Naive B cell (primary cell): ENCODE measurements at regions not wholly inside any gene's neighbourhood (a gene's known extent, or its start where the extent isn't known, plus 50 kb on each side); places are given as distances from the start of the nearest gene placed in this dataset.
A peak's percentile ranks its signal among the peaks of the same experiment; 100 is the strongest.

Source experiments
- ATAC-seq, 2 donors: fragments of 150-1000 bp; cut with Tn5 transposase; 2 replicates each; pipeline ENCODE4 v1.10.0; 2021; ENCODE audit warnings: low read depth in 2 of 2, mild to moderate bottlenecking in 2 of 2, moderate library complexity in 2 of 2
- DNase-seq: peaks from one replicate; pipeline ENCODE4 v3.0.0; 2022
- H3K27ac Mint-ChIP-seq, 6 donors: one replicate each; pipeline ENCODE4 v1.8.0; 2020 to 2022; ENCODE audit warnings: mild to moderate bottlenecking in 6 of 6, mixed read lengths in 6 of 6, moderate library complexity in 5 of 6, inconsistent platforms in 2 of 6
- H3K27me3 Mint-ChIP-seq, 3 donors: one replicate each; pipeline ENCODE4 v1.8.0; 2021 to 2022; ENCODE audit warnings: mixed read lengths in 3 of 3, mild to moderate bottlenecking in 1 of 3
- H3K36me3 Mint-ChIP-seq, 2 donors: one replicate each; pipeline ENCODE4 v1.8.0; 2020 to 2022; ENCODE audit warnings: mixed read lengths in 2 of 2, inconsistent platforms in 1 of 2, mild to moderate bottlenecking in 1 of 2
- H3K4me1 Mint-ChIP-seq, 3 donors: one replicate each; pipeline ENCODE4 v1.8.0; 2020 to 2022; ENCODE audit warnings: mixed read lengths in 3 of 3, inconsistent platforms in 1 of 3, mild to moderate bottlenecking in 1 of 3, moderate library complexity in 1 of 3
- H3K4me3 Mint-ChIP-seq, 8 donors: one replicate each; pipeline ENCODE4 v1.8.0; 2020 to 2022; ENCODE audit warnings: mild to moderate bottlenecking in 8 of 8, mixed read lengths in 8 of 8, moderate library complexity in 8 of 8, inconsistent platforms in 2 of 8
- H3K9me3 Mint-ChIP-seq, 7 donors: one replicate each; pipeline ENCODE4 v1.8.0; 2020 to 2022; ENCODE audit warnings: mixed read lengths in 7 of 7, mild to moderate bottlenecking in 5 of 7, inconsistent platforms in 2 of 7, moderate library complexity in 1 of 7

DNA sequence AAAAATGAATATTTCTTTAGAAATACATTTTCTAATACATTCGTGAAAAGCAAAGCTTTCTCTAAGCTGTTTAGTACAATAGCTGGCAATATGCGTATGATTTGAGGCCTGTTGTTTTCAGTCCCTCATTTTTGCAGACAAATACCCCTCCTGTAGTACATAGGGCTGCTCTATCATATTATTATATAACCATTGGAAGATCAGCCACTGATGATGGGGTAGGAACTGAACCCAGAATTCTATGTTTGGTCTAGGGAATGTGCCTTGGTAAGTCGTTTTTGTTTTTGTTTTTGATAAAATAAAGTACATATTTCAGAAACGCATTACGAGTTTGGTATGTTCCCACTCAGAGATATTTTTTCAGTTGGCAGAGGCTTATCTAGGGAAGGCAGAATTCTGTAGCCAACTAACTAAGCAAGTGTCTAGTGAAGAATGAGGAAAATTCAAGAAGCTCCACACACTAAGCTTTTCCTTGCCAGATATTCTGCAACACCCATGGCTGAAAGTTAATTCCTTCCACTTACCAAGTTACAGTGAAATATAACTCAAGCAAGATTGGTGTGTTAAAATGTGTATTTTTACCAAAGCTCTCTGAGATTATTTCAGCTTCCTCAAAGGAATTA, 656.9 kb upstream of the MIR17HG start:
- no peak overlapping the region for H3K4me3 Mint-ChIP-seq
- peaks cover 0 to 3% (median 0%) of the 10 kb centered on the region in 7 donors for H3K9me3 Mint-ChIP-seq
- no peak for ATAC-seq
- no peaks in the 10 kb centered on the region for H3K27me3 Mint-ChIP-seq
- H3K27ac Mint-ChIP-seq, result no peak overlapping the region
- H3K36me3 Mint-ChIP-seq, result no peaks in the 10 kb centered on the region
- no peaks in the 10 kb centered on the region for H3K4me1 Mint-ChIP-seq
- no peak for DNase-seq

DNA sequence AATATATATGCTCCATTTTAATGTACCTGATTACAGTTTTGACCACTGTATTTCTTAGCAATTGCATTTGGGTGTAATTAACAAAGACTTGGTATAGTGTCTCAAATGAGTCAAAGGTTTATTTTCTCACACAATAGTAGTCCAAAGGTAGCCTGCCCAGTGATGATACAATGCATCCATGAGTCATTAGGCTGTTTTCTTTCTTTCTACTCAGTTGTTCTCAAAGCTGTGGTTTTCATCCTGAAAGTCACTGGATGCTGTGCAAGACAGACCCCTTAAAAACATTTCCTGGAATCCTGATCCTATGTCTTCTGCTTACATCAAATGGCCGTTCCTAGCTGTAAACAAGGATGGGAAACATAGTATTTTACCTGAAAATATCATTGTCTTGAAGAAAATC, 651.2 kb upstream of the MIR17HG start:
- Mint-ChIP-seq H3K27ac (no peak overlapping the region), H3K9me3 (peaks cover 0 to 2% (median 0%) of the 10 kb centered on the region in 7 donors), H3K4me3 (no peak overlapping the region), H3K27me3 (no peaks in the 10 kb centered on the region), H3K4me1 (no peaks in the 10 kb centered on the region), H3K36me3 (no peaks in the 10 kb centered on the region)
- no peak for ATAC-seq
- no peak for DNase-seq

DNA sequence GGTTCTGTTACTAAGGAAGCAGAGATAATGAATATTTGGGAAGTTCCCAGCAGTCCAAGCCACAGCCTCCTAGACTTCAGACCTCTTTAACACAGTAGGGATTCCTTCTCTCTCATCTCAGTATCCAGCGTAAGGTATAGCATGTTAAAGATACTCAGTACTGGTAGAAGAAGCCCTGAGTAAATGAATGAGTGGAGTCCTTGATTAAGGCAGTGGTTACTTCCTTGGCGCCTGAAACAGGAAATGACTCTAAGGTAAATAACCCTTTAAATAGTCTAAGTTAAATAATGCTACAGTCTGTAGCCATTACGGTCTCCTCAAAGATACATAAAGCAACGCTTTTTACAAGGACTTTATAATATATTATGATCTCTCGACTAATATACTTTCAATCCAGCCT, 650.8 kb upstream of the MIR17HG start:
- H3K9me3 Mint-ChIP-seq, result peaks cover 0 to 2% (median 0%) of the 10 kb centered on the region in 7 donors
- no peaks in the 10 kb centered on the region for H3K36me3 Mint-ChIP-seq
- no peaks in the 10 kb centered on the region for H3K4me1 Mint-ChIP-seq
- DNase-seq, result no peak
- no peak for ATAC-seq
- no peaks in the 10 kb centered on the region for H3K27me3 Mint-ChIP-seq
- no peak overlapping the region for H3K27ac Mint-ChIP-seq
- no peak overlapping the region for H3K4me3 Mint-ChIP-seq

DNA sequence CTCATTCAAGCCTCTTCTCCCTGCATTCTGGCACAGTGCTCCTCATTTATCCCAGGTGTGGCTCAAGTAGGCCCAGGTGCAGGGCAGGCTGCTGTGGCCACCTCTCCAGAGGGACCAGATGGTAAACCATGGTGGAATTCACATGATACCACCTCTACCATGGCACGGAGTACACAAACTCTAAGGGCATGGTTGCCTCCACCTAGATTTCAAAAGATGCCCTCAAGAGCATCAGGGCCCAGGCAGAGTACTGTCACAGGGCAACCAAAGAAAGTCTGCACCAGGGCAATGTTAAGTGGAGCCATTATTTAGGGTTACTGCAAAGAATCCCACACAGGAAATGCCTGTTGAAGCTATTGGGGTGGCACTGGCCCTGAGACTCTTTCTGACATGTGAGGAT, 647.1 kb upstream of the MIR17HG start:
- H3K9me3 Mint-ChIP-seq, result peaks cover 0 to 8% (median 4%) of the 10 kb centered on the region in 7 donors
- no peaks in the 10 kb centered on the region for H3K4me1 Mint-ChIP-seq
- DNase-seq, result no peak
- no peaks in the 10 kb centered on the region for H3K36me3 Mint-ChIP-seq
- H3K27ac Mint-ChIP-seq, result no peak overlapping the region
- H3K4me3 Mint-ChIP-seq, result no peak overlapping the region
- no peaks in the 10 kb centered on the region for H3K27me3 Mint-ChIP-seq
- no peak for ATAC-seq

DNA sequence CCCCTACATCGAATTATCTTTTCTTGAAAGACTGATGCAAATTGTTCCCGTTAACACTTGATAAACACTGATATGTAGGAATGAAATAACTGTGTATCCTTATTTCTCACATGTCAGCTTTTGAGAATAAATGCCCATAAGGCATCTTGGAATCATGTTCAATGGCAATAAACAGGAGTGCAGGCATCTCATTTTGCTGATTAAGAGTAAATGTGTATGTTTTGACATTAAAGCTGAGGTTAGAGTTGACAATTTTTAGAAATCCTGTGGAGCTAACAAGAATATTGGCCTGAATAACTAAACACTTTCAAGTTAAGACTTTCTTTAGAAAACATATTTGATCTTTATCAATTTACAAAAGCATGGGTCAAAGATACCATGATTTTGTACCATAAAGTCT, 646.2 kb upstream of the MIR17HG start:
- no peak overlapping the region for H3K27ac Mint-ChIP-seq
- H3K4me3 Mint-ChIP-seq, result no peak overlapping the region
- H3K9me3 Mint-ChIP-seq, result peaks cover 0 to 8% (median 5%) of the 10 kb centered on the region in 7 donors
- no peaks in the 10 kb centered on the region for H3K27me3 Mint-ChIP-seq
- DNase-seq, result no peak
- no peaks in the 10 kb centered on the region for H3K36me3 Mint-ChIP-seq
- H3K4me1 Mint-ChIP-seq, result no peaks in the 10 kb centered on the region
- ATAC-seq, result no peak

DNA sequence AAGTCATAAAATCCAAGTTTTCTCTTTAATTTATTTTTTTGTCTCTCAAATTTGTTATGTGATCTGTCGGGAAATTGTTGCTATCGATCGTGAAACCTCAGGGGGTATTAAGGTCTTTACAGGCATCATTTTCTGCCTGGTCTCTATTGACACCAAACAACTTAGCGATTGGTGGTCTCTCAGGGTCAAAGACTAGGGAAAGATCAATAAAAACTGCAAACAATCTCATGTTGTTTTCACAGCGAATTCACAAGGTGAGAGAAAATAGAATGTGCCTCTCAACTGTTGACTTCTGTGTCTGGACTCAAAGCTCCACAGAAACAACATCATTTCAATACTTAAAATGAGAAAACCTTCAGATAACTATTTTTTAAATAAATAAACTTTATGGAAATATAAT, 645.4 kb upstream of the MIR17HG start:
- no peak for ATAC-seq
- no peak overlapping the region for H3K4me3 Mint-ChIP-seq
- no peak overlapping the region for H3K27ac Mint-ChIP-seq
- no peak for DNase-seq
- H3K4me1 Mint-ChIP-seq, result no peaks in the 10 kb centered on the region
- H3K36me3 Mint-ChIP-seq, result no peaks in the 10 kb centered on the region
- peaks cover 0 to 8% (median 5%) of the 10 kb centered on the region in 7 donors for H3K9me3 Mint-ChIP-seq
- H3K27me3 Mint-ChIP-seq, result no peaks in the 10 kb centered on the region

DNA sequence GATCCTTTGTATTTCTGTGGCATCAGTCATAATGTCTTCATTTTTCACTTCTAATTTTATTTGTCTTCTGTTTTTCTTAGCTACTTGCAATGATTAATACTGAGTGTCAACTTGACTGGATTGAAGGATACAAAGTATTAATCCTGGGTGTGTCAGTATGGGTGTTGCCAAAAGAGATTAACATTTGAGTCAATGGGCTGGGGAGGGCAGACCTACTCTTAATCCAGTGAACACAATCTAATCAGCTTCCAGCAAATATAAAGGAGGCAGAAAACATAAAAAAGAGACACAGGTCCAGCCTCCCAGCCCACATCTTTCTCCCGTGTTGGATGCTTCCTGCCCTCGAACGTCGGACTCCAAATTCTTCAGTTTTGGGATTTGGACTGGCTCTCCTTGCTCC, 640.9 kb upstream of the MIR17HG start:
- Mint-ChIP-seq H3K4me1 (no peaks in the 10 kb centered on the region), H3K4me3 (no peak overlapping the region), H3K9me3 (peaks cover 0 to 13% (median 5%) of the 10 kb centered on the region in 7 donors), H3K27me3 (no peaks in the 10 kb centered on the region), H3K27ac (no peak overlapping the region), H3K36me3 (no peaks in the 10 kb centered on the region)
- ATAC-seq (no peak), DNase-seq (no peak)

DNA sequence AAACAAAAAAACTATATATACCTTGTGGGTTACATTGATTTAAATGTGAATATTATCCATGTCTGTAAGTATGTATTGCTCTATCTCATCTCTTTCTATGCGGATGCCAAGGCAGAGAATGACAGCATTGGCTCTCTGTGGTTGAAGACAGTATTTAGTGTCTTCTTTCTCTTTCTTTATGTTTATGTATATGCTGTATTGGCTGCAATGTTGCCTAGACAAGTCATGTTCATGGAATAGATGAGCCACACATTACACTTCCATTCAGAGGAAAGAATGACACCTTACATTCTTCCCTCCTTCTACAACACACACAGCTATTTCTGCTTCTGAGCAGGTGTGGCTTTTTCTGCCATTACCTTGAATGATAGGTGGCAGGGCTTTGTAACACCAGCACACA, 639.4 kb upstream of the MIR17HG start:
- no peak for DNase-seq
- Mint-ChIP-seq H3K4me1 (no peaks in the 10 kb centered on the region), H3K9me3 (peaks cover 0 to 8% (median 4%) of the 10 kb centered on the region in 7 donors), H3K36me3 (no peaks in the 10 kb centered on the region), H3K27me3 (no peaks in the 10 kb centered on the region), H3K27ac (no peak overlapping the region), H3K4me3 (no peak overlapping the region)
- ATAC-seq, result no peak

DNA sequence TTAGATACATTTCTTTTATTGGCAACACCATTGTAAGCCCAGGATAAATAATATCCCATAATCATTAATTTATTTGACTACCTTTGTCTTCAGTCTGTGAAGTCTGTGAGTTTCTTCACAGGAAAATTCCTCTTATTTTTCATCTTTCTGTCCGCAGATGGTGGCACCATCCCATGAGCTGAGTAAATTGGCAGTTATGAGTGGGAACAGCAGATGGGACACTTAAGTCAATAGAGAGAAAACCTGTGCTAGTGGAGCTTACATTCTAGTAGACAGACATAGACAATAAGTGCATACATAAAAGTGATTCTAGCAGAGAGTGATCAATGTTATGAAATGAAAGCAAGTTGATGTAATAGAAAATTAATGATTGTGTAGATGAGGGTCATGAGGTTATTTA, 638.2 kb upstream of the MIR17HG start:
- no peak overlapping the region for H3K4me3 Mint-ChIP-seq
- no peak for ATAC-seq
- H3K27me3 Mint-ChIP-seq, result no peaks in the 10 kb centered on the region
- no peak overlapping the region for H3K27ac Mint-ChIP-seq
- H3K36me3 Mint-ChIP-seq, result no peaks in the 10 kb centered on the region
- no peaks in the 10 kb centered on the region for H3K4me1 Mint-ChIP-seq
- peaks cover 0 to 13% (median 4%) of the 10 kb centered on the region in 7 donors for H3K9me3 Mint-ChIP-seq
- no peak for DNase-seq

DNA sequence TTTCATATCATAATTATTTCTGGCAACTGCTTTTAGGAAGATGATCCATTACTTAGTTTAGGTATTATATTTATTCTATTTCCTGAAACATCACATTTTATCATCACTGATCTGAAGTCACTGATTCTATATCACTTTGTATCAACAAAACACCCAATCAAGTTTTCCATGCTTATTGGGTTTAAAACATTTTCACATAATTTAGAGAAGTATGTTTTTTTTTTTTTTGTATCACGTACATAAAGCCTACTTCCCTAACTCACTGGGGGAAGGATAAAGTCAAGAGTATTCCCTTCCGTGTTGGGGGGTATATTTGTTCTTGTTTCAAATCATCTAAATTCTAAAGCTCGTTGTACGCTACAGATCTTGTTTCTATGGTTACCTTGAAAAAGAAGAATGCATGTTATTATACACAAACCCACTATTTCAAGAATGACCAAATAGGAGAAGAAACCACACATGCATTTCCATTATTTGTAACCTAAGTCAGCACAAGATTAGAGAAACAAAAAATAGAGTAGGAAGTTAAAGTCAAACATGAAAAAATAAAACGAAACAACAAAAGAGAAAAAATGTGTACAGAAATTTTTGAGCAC, 637.2 kb upstream of the MIR17HG start:
- no peaks in the 10 kb centered on the region for H3K36me3 Mint-ChIP-seq
- H3K9me3 Mint-ChIP-seq, result peaks cover 0 to 13% (median 2%) of the 10 kb centered on the region in 7 donors
- H3K27ac Mint-ChIP-seq, result no peak overlapping the region

DNA sequence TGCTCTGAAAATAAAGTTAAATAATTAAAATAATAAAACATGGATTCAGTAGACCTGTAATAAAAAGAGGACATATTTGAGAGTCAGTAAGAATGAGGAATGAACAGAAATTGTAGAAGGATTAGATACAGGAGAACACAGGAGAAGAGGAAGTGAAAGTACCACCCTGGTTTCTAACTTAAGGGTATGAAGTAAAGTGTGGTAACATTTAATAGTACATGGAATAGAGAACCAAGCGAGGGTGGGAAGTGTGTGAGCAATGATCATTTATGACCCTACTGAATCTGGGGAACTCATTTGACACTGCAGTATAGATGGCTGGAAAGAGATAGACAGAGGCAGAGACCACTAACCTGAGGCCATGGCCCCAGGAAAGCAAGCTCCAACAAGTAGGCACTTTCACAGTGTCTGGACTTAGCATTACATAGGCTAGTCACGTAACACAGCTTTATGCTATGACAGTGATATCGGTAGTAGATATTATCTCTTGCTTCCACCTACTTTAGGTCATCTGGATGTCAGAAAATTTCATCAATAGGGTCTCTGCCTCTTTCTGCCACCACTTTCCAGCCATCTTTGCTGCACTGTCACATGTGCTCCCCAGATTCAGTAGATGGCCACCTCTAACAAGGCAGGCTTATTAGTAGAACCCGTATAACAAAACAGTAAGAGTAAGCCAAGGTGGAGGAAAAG, 633.9 kb upstream of the MIR17HG start:
- H3K4me1 Mint-ChIP-seq, result no peaks in the 10 kb centered on the region
- peak in 1 of 2 donors; percentile 20 for ATAC-seq
- no peaks in the 10 kb centered on the region for H3K27me3 Mint-ChIP-seq
- H3K4me3 Mint-ChIP-seq, result no peak overlapping the region
- no peak for DNase-seq
- H3K36me3 Mint-ChIP-seq, result no peaks in the 10 kb centered on the region
- peaks cover 0 to 9% (median 0%) of the 10 kb centered on the region in 7 donors for H3K9me3 Mint-ChIP-seq
- no peak overlapping the region for H3K27ac Mint-ChIP-seq

More for the DNA sequence above, 637.2 kb upstream of the MIR17HG start:
- no peaks in the 10 kb centered on the region for H3K27me3 Mint-ChIP-seq
- DNase-seq, result no peak
- no peak overlapping the region for H3K4me3 Mint-ChIP-seq
- H3K4me1 Mint-ChIP-seq, result no peaks in the 10 kb centered on the region
- no peak for ATAC-seq

DNA sequence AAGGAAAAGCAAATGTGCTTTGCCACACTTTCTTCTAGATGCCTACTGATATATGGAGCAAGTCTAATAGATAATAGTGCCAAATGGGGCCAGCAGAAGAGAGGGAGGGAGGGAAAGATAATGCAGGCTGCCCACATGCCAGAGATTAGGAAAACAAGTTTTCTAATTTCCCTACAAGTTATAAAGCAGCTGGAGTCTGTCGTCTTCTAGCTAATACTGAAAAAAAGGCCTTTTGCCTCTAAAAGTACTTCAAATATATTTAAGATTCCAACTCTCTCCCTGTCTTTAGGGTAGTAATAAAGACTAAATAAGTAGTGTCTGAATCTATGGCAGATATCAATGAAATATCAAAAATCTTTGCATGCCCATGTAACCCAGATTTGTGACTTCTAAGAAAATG, 632.0 kb upstream of the MIR17HG start:
- Mint-ChIP-seq H3K4me1 (no peaks in the 10 kb centered on the region), H3K4me3 (no peak overlapping the region)

DNA sequence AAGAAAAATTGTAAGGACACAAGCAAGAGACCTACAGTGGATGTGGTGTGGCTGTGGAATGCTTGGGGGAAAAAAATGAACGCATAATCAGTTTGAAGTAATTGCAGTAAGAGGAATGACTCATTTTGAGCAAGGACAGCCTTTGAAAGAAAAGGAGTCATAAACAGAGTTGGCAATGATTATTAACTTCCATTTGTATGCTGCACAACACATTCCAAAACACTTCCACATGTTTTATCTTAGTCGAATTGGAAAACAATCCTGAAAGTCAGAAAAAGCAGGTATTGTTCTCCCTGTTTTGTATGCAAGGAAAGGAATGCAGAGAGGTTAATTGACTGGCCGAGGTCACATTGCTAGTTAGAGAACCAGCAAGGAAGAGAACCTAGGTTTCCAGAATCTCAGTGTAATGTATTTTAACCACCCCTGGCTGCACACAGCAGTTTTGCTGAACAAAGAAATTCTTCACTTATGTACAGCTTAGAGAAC, 630.0 kb upstream of the MIR17HG start:
- Mint-ChIP-seq H3K9me3 (peaks cover 0 to 10% (median 4%) of the 10 kb centered on the region in 7 donors), H3K4me1 (no peaks in the 10 kb centered on the region), H3K27me3 (no peaks in the 10 kb centered on the region), H3K4me3 (no peak overlapping the region), H3K27ac (no peak overlapping the region), H3K36me3 (no peaks in the 10 kb centered on the region)
- ATAC-seq (no peak), DNase-seq (no peak)

More for the DNA sequence above, 632.0 kb upstream of the MIR17HG start:
- DNase-seq (no peak), ATAC-seq (no peak)
- Mint-ChIP-seq H3K9me3 (peaks cover 0 to 8% (median 0%) of the 10 kb centered on the region in 7 donors), H3K36me3 (no peaks in the 10 kb centered on the region), H3K27me3 (no peaks in the 10 kb centered on the region), H3K27ac (no peak overlapping the region)

DNA sequence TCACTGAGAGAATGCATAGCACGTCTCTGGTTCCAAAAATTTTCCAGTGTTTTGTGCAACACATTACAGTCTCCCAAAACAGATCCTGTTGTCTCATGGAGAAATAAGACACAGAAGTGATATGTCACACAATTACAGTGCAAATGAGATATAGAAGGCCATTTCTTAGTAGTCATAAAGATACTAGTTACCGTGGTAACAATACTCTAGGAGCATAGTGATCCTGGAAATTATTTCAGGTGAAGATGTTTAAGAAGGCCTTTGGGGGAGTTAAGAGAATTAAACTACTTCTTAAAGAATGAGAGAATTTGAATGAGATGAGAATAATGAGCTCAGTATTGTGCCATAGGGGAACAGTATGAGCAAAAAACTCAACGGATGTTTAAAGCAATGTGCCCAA, 628.0 kb upstream of the MIR17HG start:
- ATAC-seq (no peak), DNase-seq (no peak)
- H3K9me3 Mint-ChIP-seq, result peaks cover 0 to 8% (median 4%) of the 10 kb centered on the region in 7 donors
- no peaks in the 10 kb centered on the region for H3K36me3 Mint-ChIP-seq
- no peaks in the 10 kb centered on the region for H3K27me3 Mint-ChIP-seq
- no peak overlapping the region for H3K27ac Mint-ChIP-seq
- no peaks in the 10 kb centered on the region for H3K4me1 Mint-ChIP-seq
- no peak overlapping the region for H3K4me3 Mint-ChIP-seq
